PC-3 (cell line): ENCODE measurements at regions not wholly inside any gene's neighbourhood (a gene's known extent, or its start where the extent isn't known, plus 50 kb on each side); places are given as distances from the start of the nearest gene placed in this dataset.

Experiments
- EZH2 ChIP-seq: fragments of 300-600 bp; sonication (generic); IDR thresholded peaks from one replicate; pipeline ENCODE4 v1.6.1; 2017; ENCODE audit warnings: antibody characterized with exemption, mild to moderate bottlenecking, low read length; ENCODE audit not compliant: unreplicated experiment
- EZH2phosphoT487 ChIP-seq: fragments of 300-600 bp; sonication (generic); IDR thresholded peaks from 2 replicates; pipeline ENCODE4 v1.6.1; 2018; ENCODE audit warnings: mild to moderate bottlenecking, antibody characterized with exemption, low read length, borderline replicate concordance
- TF ChIP-seq, protein P1 (sequence below): fragments of 300-600 bp; sonication (generic); conservative IDR thresholded peaks from 2 replicates; pipeline ENCODE4 v1.5.1; 2017; ENCODE audit warnings: antibody characterized with exemption, low read depth, mild to moderate bottlenecking, low read length

DNA sequence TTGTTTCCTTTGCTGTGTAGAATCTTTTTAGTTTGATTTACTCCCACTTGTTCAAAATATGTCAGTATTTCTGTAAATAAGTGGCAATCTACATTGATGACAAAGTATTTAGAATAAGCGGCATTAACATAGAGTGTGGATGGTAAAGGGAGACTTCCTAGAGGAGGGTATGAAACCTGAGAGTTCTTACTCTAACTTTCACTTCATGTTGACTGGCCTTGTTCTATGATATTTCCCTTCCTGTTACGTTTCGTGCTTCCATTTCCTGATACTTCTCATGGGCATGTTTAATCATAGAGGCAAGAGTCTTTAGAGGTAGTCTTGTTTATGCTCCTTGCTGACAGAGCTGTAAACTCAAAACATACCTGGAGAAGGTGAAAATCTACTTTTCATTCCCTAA is 408.9 kb downstream of the GLUD2 start:
- TF ChIP-seq EZH2 (no peak), EZH2phosphoT487 (no peak)
- TF ChIP-seq, protein P1, sequence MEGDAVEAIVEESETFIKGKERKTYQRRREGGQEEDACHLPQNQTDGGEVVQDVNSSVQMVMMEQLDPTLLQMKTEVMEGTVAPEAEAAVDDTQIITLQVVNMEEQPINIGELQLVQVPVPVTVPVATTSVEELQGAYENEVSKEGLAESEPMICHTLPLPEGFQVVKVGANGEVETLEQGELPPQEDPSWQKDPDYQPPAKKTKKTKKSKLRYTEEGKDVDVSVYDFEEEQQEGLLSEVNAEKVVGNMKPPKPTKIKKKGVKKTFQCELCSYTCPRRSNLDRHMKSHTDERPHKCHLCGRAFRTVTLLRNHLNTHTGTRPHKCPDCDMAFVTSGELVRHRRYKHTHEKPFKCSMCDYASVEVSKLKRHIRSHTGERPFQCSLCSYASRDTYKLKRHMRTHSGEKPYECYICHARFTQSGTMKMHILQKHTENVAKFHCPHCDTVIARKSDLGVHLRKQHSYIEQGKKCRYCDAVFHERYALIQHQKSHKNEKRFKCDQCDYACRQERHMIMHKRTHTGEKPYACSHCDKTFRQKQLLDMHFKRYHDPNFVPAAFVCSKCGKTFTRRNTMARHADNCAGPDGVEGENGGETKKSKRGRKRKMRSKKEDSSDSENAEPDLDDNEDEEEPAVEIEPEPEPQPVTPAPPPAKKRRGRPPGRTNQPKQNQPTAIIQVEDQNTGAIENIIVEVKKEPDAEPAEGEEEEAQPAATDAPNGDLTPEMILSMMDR: no peak
